ENCODE measurements at regions not wholly inside any gene's neighbourhood (a gene's known extent, or its start where the extent isn't known, plus 50 kb on each side); places are given as distances from the start of the nearest gene placed in this dataset.

GRCh38 chr13:21932578-21932977, 261.7 kb downstream of the FGF9 start:
- H3K4me3 ChIP-seq (replicated peaks; ENCODE audit: low read depth, low read length), result no peak overlapping the region
- no peak for DNase-seq (ENCODE audit: extremely low read depth, low read depth)
- TF ChIP-seq, protein P1, sequence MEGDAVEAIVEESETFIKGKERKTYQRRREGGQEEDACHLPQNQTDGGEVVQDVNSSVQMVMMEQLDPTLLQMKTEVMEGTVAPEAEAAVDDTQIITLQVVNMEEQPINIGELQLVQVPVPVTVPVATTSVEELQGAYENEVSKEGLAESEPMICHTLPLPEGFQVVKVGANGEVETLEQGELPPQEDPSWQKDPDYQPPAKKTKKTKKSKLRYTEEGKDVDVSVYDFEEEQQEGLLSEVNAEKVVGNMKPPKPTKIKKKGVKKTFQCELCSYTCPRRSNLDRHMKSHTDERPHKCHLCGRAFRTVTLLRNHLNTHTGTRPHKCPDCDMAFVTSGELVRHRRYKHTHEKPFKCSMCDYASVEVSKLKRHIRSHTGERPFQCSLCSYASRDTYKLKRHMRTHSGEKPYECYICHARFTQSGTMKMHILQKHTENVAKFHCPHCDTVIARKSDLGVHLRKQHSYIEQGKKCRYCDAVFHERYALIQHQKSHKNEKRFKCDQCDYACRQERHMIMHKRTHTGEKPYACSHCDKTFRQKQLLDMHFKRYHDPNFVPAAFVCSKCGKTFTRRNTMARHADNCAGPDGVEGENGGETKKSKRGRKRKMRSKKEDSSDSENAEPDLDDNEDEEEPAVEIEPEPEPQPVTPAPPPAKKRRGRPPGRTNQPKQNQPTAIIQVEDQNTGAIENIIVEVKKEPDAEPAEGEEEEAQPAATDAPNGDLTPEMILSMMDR (IDR thresholded peaks at IDR 0.05; ENCODE audit: low read depth, low read length, missing control alignments), result no peak

DNA sequence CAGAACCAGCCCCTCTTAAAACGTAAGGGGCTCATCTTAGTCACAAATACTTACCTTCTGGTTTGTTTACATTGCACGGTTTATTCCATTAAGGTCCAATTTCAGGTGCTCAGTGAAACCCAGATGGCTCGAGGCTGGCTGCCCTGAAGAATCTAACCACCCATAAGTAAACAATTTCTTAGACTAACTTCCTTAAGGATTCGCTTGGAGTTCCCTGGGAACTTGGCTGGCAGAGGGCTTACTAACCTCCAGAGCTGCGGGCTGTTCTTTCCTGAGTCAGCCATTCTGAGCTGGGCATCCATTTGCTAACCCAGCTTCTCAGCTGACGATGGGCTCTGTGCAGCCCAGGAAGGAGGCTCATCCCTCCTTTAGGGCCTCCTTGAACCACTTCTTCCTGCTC, 262.1 kb downstream of the FGF9 start:
- H3K4me3 ChIP-seq (replicated peaks; ENCODE audit: low read depth, low read length), result no peak overlapping the region
- TF ChIP-seq, protein P1 (IDR thresholded peaks at IDR 0.05; ENCODE audit: low read depth, low read length, missing control alignments), result no peak
- no peak for DNase-seq (ENCODE audit: extremely low read depth, low read depth)

- H3K4me3 ChIP-seq (replicated peaks; ENCODE audit: low read depth, low read length), result no peak overlapping the region
- DNase-seq (ENCODE audit: extremely low read depth, low read depth), result no peak
- TF ChIP-seq, protein P1 (IDR thresholded peaks at IDR 0.05; ENCODE audit: low read depth, low read length, missing control alignments), result no peak
Observed at GRCh38 chr13:21934284-21934683, 263.4 kb downstream of the FGF9 start.

GRCh38 chr13:21936674-21937073, 265.8 kb downstream of the FGF9 start:
- TF ChIP-seq, protein P1 (IDR thresholded peaks at IDR 0.05; ENCODE audit: low read depth, low read length, missing control alignments), result no peak

GRCh38 chr13:21938168-21938567, 267.3 kb downstream of the FGF9 start:
- DNase-seq (ENCODE audit: extremely low read depth, low read depth), result no peak
- TF ChIP-seq, protein P1 (IDR thresholded peaks at IDR 0.05; ENCODE audit: low read depth, low read length, missing control alignments), result no peak
- no peak overlapping the region for H3K4me3 ChIP-seq (replicated peaks; ENCODE audit: low read depth, low read length)

More at GRCh38 chr13:21936674-21937073, 265.8 kb downstream of the FGF9 start:
- DNase-seq (ENCODE audit: extremely low read depth, low read depth), result no peak
- no peak overlapping the region for H3K4me3 ChIP-seq (replicated peaks; ENCODE audit: low read depth, low read length)

DNA sequence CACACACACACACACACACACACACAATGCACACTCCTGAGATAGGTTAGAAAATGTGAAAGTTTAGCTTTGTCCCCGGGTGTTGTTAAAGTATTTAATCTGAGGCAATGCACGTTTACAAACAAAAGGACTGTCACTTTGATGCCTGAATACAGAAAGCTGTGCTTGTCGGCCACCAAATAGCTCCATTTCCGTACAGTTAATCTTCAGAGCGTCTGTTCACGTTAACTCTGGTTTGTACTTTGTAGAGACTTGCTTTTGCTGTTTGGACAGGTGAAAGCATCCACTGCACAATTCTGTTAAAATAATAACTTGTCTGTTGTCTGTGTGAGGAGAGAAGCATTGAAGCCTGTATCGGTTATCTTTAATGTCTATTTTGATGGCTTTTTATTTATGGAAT, 267.8 kb downstream of the FGF9 start:
- no peak overlapping the region for H3K4me3 ChIP-seq (replicated peaks; ENCODE audit: low read depth, low read length)
- TF ChIP-seq, protein P1 (IDR thresholded peaks at IDR 0.05; ENCODE audit: low read depth, low read length, missing control alignments), result no peak
- no peak for DNase-seq (ENCODE audit: extremely low read depth, low read depth)

GRCh38 chr13:21942061-21942460, 271.2 kb downstream of the FGF9 start:
- DNase-seq (ENCODE audit: extremely low read depth, low read depth), result no peak
- TF ChIP-seq, protein P1 (IDR thresholded peaks at IDR 0.05; ENCODE audit: low read depth, low read length, missing control alignments), result no peak

More at GRCh38 chr13:21942061-21942460, 271.2 kb downstream of the FGF9 start:
- no peak overlapping the region for H3K4me3 ChIP-seq (replicated peaks; ENCODE audit: low read depth, low read length)
